ENCODE measurements at regions not wholly inside any gene's neighbourhood (a gene's known extent, or its start where the extent isn't known, plus 50 kb on each side); places are given as distances from the start of the nearest gene placed in this dataset.
A peak's percentile ranks its signal among the peaks of the same experiment; 100 is the strongest.

GRCh38 chr6:168165891-168166290 lies 86.9 kb upstream of the FRMD1 start:
- peak in 3 of 42 donors; percentile 2 to 27 (median 18) for DNase-seq
- intact Hi-C loops (cut with DNase I) = no loop called here

- peak in 3 of 42 donors; percentile 1 to 24 (median 6) for DNase-seq
- intact Hi-C loops (cut with DNase I) = no loop called here
Observed at GRCh38 chr6:168165373-168165772, 86.4 kb upstream of the FRMD1 start.

GRCh38 chr6:168164462-168165061 lies 85.5 kb upstream of the FRMD1 start:
- DNase-seq = peak in 2 of 42 donors; percentile 2 to 13
- intact Hi-C loops (cut with DNase I) = no loop called here

GRCh38 chr6:168163096-168163731 lies 84.2 kb upstream of the FRMD1 start:
- peak in 31 of 42 donors; percentile 8 to 71 (median 40) for DNase-seq
- intact Hi-C loops (cut with DNase I) = no loop called here

- intact Hi-C loops (cut with DNase I) = no loop called here
Observed at GRCh38 chr6:168162366-168162765, 83.4 kb upstream of the FRMD1 start.

GRCh38 chr6:168161371-168161750 lies 82.3 kb upstream of the FRMD1 start:
- peak in 1 of 42 donors; percentile 3 for DNase-seq
- intact Hi-C loops (cut with DNase I) = no loop called here

More at GRCh38 chr6:168162366-168162765, 83.4 kb upstream of the FRMD1 start:
- DNase-seq = peak in 1 of 42 donors; percentile 26

- peak in 1 of 42 donors; percentile 13 for DNase-seq
- intact Hi-C loops (cut with DNase I) = no loop called here
Observed at GRCh38 chr6:168160506-168161370, 81.7 kb upstream of the FRMD1 start.

- peak in 1 of 42 donors; percentile 14 for DNase-seq
- intact Hi-C loops (cut with DNase I) = loop anchor here (10.0 kb wide), 1 partner anchor 725 kb away; no protein-coding TSS in a partner anchor
Observed at GRCh38 chr6:168159506-168159905, 80.5 kb upstream of the FRMD1 start.

- peak in 1 of 42 donors; percentile 16 for DNase-seq
- intact Hi-C loops (cut with DNase I) = loop anchor here (10.0 kb wide), 1 partner anchor 726 kb away; no protein-coding TSS in a partner anchor
Observed at GRCh38 chr6:168158980-168159349, 80.0 kb upstream of the FRMD1 start.

GRCh38 chr6:168158213-168158979 lies 79.4 kb upstream of the FRMD1 start:
- peak in 1 of 42 donors; percentile 39 for DNase-seq
- intact Hi-C loops (cut with DNase I) = loop anchor here (10.0 kb wide), 1 partner anchor 726 kb away; no protein-coding TSS in a partner anchor

- peak in 2 of 42 donors; percentile 14 to 39 for DNase-seq
- intact Hi-C loops (cut with DNase I) = loop anchor here (10.0 kb wide), 1 partner anchor 727 kb away; no protein-coding TSS in a partner anchor
Observed at GRCh38 chr6:168157272-168158212, 78.5 kb upstream of the FRMD1 start.

- intact Hi-C loops (cut with DNase I) = loop anchor here (10.0 kb wide), 1 partner anchor 728 kb away; no protein-coding TSS in a partner anchor
- peak in 1 of 42 donors; percentile 12 for DNase-seq
Observed at GRCh38 chr6:168156742-168157265, 77.8 kb upstream of the FRMD1 start.

GRCh38 chr6:168155821-168156741 lies 77.1 kb upstream of the FRMD1 start:
- intact Hi-C loops (cut with DNase I) = loop anchor here (10.0 kb wide), 1 partner anchor 729 kb away; no protein-coding TSS in a partner anchor
- DNase-seq = peak in 1 of 42 donors; percentile 35

GRCh38 chr6:168155193-168155592 lies 76.2 kb upstream of the FRMD1 start:
- intact Hi-C loops (cut with DNase I) = loop anchor here (10.0 kb wide), 1 partner anchor 730 kb away; no protein-coding TSS in a partner anchor
- peak in 2 of 42 donors; percentile 31 to 44 for DNase-seq

GRCh38 chr6:168154263-168154917 lies 75.4 kb upstream of the FRMD1 start:
- peak in 1 of 42 donors; percentile 20 for DNase-seq
- intact Hi-C loops (cut with DNase I) = loop anchor here (10.0 kb wide), 1 partner anchor 730 kb away; no protein-coding TSS in a partner anchor

All from head of caudate nucleus (tissue), 42 donors.